GM19025 (cell line): ENCODE measurements at regions not wholly inside any gene's neighbourhood (a gene's known extent, or its start where the extent isn't known, plus 50 kb on each side); places are given as distances from the start of the nearest gene placed in this dataset.

ENCODE experiments used
- ATAC-seq: cut with Tn5 transposase; IDR thresholded peaks from one replicate; pipeline ENCODE4 v1.9.1; 2021; ENCODE audit warnings: mild to moderate bottlenecking, low read depth, moderate library complexity; ENCODE audit not compliant: unreplicated experiment

GRCh38 chr2:65812887-65813286 is 380.5 kb upstream of the SPRED2 start:
- no peak for ATAC-seq

DNA sequence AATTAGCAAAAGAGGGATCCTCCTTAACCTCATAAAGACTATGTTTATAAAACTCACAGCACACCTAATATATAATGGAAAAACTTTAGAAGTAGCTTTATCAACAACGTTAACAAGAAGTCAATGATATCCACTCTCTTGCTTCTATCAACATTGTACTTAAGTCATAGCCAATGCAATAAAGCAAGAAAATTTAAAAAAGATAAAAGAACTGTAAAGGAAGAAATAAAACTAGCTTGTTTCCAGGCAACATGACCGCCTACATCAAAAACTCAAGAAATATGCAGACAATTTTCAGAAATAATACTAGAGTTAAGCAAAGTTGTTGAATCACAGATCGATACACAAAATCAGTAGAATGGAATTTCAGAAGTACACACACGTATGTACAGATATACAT is 375.5 kb upstream of the SPRED2 start:
- ATAC-seq: no peak

DNA sequence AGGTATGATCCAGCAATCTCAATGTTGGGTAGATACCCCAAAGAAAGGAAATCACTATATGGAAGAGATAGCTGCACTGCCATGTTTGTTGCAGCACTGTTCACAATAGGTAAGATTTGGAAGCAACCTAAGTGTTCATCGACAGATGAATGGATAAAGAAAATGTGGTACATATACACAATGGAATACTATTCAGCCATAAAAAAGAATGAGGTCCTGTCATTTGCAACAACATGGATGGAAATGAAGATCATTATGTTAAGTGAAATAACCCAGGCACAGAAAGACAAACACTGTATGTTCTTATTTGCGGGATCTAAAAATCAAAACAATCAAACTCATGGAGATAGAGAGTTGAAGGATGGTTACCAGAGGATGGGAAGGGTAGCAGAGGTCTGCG is 372.4 kb upstream of the SPRED2 start:
- ATAC-seq: no peak

- ATAC-seq: no peak
Measured at GRCh38 chr2:65802298-65802942, 370.0 kb upstream of the SPRED2 start.

- no peak for ATAC-seq
Measured at GRCh38 chr2:65800998-65801397, 368.6 kb upstream of the SPRED2 start.

DNA sequence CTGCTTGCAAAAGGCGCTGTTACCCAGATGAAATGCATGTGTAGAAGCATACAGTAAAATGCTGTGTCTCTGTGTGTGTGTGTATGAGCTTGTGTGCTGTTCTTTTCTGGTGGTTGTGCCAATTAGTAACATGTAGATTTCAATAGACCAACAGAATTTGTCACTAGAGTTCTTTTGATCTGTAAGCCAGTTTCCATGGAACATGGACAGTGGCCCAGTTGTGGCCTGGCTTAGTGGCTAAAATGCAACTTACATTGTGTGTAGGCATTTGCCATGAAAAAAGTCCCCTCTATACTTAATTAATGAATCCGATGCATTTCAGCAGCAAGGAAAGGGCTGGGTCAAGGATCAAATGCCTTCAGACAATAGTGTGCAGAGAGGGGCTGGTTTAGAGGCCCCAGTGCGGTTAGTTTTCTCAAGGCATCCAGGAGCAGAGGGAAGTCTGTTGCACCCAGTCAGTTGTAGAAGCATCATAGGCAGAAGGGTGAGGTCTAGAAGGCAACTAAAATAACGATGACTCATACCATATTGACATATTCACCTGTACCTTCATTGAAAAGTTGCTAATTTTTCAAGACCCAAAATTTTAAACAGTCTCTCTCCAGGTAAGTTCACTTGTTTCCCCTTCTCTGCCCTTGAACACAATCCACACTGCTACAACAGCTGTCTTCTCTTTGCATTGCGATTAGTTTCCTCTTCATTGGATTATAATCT is 366.9 kb upstream of the SPRED2 start:
- ATAC-seq: no peak

GRCh38 chr2:65798641-65799040 is 366.2 kb upstream of the SPRED2 start:
- no peak for ATAC-seq

DNA sequence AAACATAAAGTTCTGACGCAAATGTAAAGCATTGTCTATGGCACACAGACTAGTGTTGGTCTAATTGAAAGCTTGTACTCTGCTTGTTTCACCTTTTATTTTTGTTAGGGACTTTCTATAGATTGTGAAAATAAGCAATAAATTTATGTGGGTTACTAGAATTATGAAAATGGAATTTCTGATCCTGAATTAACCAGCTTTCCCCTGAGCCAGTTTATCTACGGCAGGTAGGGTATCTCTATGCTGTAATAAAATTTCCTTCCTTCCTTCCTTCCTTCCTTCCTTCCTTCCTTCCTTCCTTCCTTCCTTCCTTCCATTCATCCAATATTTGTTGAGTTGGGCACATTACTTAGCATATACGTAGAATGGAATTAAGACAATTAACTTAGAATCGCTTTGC is 362.6 kb upstream of the SPRED2 start:
- no peak for ATAC-seq

DNA sequence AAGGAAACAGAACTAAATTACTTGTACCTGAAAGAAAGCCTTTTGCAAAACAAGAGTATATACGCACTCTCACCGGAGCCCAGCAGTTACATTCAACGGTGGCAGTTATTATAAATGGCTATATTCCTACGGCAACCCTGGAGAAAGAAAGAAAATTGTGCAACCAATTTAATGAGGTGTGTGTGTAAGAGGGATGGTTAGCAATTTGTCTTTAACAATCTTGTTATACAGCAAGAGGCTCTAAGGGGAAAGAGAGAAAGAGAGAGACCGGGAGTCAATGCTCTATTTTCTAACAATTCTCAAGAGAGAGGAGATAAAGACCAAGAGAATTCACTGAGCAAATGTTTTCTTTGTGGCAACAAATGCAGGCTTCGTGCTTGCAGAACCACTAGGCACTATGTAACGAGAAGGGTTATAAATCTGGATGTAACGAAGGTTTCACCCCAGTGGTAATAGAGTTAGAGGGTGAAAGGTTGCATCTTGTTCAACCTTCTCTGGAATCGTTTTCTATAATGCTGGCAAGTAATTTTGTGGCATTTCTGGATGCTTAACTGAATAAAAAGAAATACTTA is 359.1 kb upstream of the SPRED2 start:
- ATAC-seq: no peak

DNA sequence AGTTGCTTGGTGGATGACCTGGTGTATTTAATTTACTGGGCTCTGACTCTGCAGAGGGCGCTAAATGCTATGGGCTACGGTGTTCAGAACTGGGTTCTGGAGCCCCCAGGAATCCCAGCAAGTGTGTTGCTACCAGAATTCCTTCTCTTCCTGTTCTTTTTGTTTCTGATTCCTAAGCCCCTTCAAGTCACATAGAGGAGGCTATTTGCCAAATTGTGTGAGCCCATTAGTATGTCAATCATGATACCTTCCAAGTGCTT is 358.2 kb upstream of the SPRED2 start:
- ATAC-seq: no peak

- ATAC-seq: no peak
Measured at GRCh38 chr2:65789923-65790675, 357.7 kb upstream of the SPRED2 start.

- no peak for ATAC-seq
Measured at GRCh38 chr2:65788556-65788955, 356.2 kb upstream of the SPRED2 start.

DNA sequence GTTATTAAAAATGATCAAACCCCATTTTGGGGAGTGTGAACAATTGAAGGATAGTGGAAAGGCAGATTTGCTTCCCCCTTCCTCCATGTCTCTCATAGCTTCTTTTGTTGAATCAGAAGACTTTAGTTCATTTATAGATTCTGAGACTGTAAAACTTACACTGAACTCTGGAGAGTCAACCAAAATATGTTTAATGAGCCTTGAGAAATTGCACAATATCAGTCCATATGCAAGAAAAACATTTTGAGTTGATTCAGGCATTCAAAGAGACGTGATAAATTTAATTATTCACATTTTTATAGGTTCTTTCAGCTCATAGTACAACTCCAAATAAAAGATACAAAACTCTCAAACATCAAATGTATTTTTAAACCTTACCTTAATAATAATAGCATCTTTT is 354.4 kb upstream of the SPRED2 start:
- no peak for ATAC-seq

DNA sequence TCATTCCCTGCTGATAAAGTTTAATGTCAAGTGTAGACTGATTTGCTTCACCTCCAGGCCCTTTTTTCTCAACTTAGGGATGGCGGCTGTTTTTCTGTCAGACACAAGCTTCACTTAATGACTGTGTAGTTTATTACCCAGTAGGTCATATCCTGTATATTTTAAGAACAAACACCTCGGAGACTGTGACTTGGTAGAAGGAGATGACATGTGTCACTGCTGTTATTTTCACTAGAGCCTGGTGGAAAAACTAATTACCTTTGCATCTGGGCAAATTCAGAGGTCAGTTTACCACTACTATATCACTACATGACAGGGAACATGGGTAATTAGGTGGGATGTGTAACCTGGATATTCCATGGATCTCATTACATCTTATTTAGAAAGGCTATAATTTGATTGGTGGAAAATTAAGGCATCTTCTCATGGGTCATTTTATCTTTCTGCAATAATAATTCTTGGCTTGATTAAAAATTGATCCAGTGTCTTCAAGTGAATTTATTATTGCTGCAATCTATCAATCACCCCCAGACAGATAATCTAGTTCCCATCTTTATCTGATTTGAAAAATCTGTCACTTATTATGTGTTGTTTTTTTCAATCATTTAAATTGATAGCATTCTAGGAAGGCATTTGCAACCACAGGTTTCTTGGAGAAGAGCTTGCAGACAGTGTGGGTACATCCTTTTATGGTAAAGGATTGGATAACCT is 353.8 kb upstream of the SPRED2 start:
- no peak for ATAC-seq

DNA sequence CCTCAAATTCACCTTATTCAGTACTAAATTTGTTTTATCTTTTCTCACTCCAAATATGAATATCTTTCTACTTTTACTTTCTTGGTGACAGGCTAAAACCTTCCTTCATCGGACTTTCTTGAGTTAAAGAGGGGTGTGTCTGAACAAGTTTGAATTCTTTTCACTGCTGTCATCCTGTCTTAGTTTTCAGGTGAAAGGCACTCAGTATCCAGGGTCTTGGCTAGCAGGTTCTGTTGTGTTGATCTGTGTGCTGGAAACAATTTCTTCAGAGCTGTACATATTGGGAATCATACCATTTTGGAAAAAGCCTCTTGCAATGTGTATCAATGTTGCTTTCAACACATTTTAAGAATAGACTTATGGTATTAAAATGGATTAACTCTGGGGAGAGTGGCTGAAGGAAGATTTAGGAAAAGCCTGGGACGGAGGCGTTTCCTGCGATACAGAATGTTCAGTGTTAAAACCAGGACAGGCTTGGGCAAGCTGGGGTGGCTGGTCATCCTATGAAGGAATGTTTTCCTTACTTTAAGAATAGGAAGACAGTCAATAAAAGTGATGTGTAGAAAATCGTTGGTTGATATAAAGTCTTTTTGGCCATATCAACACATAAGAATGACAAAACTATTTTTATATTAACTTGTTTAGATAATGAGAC is 350.7 kb upstream of the SPRED2 start:
- no peak for ATAC-seq

GRCh38 chr2:65782186-65782585 is 349.8 kb upstream of the SPRED2 start:
- no peak for ATAC-seq

DNA sequence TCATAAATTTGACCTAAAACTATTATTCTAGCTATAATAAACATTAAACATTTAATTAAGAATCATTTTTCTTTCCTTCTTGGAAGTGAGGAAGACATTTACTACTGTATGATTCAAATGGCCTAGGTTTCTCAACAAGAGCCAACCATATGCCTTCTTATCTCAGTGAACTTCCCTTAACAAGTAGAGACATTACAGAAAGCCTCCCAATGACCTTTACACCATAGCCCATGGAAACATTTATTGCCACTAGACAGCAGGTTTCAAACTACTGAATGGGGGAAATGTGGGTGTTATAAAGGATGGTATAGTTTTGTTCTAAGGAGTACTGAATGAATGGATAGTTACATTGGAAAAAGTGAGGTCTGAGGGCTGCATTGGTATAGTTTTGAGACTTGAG is 349.4 kb upstream of the SPRED2 start:
- no peak for ATAC-seq

GRCh38 chr2:65779021-65779420 is 346.6 kb upstream of the SPRED2 start:
- ATAC-seq: no peak

DNA sequence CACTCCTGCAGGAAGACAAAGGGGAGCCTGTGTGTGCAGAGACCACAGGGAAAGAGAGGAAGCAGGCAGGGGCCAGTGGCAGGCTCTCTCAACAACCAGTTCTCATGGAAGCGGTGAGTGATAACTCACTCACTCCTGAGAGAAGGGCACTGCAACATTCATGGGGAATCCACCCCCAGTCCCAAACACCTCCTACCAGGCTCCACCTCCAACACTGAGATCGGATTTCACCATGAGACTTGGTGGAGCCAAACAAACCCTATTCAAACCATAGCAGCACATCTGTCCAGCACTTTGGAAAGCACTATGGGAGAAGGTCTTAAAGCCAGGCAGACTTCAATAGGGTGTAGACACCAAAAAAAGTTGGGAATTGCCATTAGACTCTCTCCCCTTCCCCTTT is 345.7 kb upstream of the SPRED2 start:
- no peak for ATAC-seq

- ATAC-seq: no peak
Measured at GRCh38 chr2:65775839-65776238, 343.4 kb upstream of the SPRED2 start.

- ATAC-seq: no peak
Measured at GRCh38 chr2:65767946-65768345, 335.5 kb upstream of the SPRED2 start.
